HEK293T (cell line): ENCODE measurements at regions not wholly inside any gene's neighbourhood (a gene's known extent, or its start where the extent isn't known, plus 50 kb on each side); places are given as distances from the start of the nearest gene placed in this dataset.

ENCODE experiments used
- BHLHE40 ChIP-seq: fragments of 450-650 bp; IDR thresholded peaks from 2 replicates; pipeline ENCODE4 v1.6.1; 2016; ENCODE audit warnings: mild to moderate bottlenecking, moderate library complexity, borderline replicate concordance
- LEF1 ChIP-seq: fragments of 450-650 bp; IDR thresholded peaks from 2 replicates; pipeline ENCODE4 v1.6.1; 2017; ENCODE audit warnings: mild to moderate bottlenecking, borderline replicate concordance
- SUZ12 ChIP-seq: fragments of 450-650 bp; IDR thresholded peaks from 2 replicates; pipeline ENCODE4 v1.6.1; 2016; ENCODE audit warnings: mild to moderate bottlenecking
- ZNF384 ChIP-seq: fragments of 450-650 bp; IDR thresholded peaks from 2 replicates; pipeline ENCODE4 v1.6.1; 2016
- TF ChIP-seq, protein P1 (sequence below): fragments of 450-650 bp; IDR thresholded peaks from 2 replicates; pipeline ENCODE4 v1.6.1; 2016

DNA sequence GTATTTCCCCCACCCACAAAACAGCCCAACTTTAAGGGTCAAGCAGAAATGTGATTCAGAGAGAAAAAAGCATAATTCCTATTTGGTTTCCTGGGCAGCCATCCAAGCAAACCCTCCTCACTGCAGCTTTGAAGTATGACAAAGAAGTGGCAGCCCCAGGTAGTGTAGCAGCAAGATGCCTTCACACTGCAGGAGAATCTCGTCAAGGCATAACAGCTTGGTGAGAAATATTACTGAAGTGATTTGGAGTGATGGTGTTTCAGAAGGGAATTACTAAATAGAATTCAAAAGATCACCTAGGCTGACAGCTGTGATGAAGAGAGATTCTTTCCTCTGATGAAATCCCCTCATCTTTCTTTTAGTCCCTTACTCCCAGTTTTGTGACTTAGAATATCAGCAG, 173.9 kb downstream of the PYDC2 start:
- TF ChIP-seq SUZ12 (no peak), LEF1 (no peak), BHLHE40 (no peak), ZNF384 (no peak)
- TF ChIP-seq, protein P1, sequence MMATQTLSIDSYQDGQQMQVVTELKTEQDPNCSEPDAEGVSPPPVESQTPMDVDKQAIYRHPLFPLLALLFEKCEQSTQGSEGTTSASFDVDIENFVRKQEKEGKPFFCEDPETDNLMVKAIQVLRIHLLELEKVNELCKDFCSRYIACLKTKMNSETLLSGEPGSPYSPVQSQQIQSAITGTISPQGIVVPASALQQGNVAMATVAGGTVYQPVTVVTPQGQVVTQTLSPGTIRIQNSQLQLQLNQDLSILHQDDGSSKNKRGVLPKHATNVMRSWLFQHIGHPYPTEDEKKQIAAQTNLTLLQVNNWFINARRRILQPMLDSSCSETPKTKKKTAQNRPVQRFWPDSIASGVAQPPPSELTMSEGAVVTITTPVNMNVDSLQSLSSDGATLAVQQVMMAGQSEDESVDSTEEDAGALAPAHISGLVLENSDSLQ, result no peak
